ENCODE measurements at regions not wholly inside any gene's neighbourhood (a gene's known extent, or its start where the extent isn't known, plus 50 kb on each side); places are given as distances from the start of the nearest gene placed in this dataset.

DNA sequence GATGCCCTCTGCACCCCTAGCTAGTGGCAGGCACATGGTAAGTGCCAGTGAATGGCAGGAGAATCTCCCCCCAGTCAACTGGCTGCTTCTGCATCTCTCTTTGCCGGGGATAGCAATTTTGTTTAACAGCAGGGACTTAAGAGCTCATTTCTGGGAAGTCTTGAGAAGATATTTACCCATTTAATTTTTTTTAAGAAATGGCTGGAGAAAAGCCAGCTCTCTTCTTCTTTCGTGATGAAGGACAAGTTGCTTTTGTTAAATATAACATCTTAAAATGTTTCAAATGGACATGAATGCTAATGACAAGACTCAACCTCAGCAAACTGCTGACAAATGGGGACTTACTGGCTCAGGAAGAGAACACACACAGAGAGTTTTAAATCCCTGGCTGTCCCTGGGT, 55.0 kb upstream of the IYD start:
- TF ChIP-seq, protein P1, sequence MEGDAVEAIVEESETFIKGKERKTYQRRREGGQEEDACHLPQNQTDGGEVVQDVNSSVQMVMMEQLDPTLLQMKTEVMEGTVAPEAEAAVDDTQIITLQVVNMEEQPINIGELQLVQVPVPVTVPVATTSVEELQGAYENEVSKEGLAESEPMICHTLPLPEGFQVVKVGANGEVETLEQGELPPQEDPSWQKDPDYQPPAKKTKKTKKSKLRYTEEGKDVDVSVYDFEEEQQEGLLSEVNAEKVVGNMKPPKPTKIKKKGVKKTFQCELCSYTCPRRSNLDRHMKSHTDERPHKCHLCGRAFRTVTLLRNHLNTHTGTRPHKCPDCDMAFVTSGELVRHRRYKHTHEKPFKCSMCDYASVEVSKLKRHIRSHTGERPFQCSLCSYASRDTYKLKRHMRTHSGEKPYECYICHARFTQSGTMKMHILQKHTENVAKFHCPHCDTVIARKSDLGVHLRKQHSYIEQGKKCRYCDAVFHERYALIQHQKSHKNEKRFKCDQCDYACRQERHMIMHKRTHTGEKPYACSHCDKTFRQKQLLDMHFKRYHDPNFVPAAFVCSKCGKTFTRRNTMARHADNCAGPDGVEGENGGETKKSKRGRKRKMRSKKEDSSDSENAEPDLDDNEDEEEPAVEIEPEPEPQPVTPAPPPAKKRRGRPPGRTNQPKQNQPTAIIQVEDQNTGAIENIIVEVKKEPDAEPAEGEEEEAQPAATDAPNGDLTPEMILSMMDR (IDR thresholded peaks at IDR 0.05): no peak
- TF ChIP-seq SP1 (CRISPR knock-in tag; conservative IDR thresholded peaks at IDR 0.05) (no peak), IRF2 (CRISPR knock-in tag; IDR thresholded peaks at IDR 0.05; ENCODE audit: borderline replicate concordance, low read depth) (no peak), NR3C1 (CRISPR knock-in tag; conservative IDR thresholded peaks at IDR 0.05; ENCODE audit: low read depth) (no peak), JUN (CRISPR knock-in tag; IDR thresholded peaks at IDR 0.05) (no peak), ZNF219 (CRISPR knock-in tag; IDR thresholded peaks at IDR 0.05; ENCODE audit: borderline replicate concordance) (no peak), CBFB (CRISPR knock-in tag; IDR thresholded peaks at IDR 0.05; ENCODE audit: low read depth) (no peak), HMGA2 (CRISPR knock-in tag; IDR thresholded peaks at IDR 0.05) (no peak), NR1H2 (CRISPR knock-in tag; IDR thresholded peaks at IDR 0.05) (no peak), ZNF416 (CRISPR knock-in tag; IDR thresholded peaks at IDR 0.05) (no peak), FOXK1 (CRISPR knock-in tag; IDR thresholded peaks at IDR 0.05) (no peak)
- TF ChIP-seq, protein P2, sequence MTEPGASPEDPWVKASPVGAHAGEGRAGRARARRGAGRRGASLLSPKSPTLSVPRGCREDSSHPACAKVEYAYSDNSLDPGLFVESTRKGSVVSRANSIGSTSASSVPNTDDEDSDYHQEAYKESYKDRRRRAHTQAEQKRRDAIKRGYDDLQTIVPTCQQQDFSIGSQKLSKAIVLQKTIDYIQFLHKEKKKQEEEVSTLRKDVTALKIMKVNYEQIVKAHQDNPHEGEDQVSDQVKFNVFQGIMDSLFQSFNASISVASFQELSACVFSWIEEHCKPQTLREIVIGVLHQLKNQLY (CRISPR knock-in tag; IDR thresholded peaks at IDR 0.05): no peak
- TF ChIP-seq, protein P3, sequence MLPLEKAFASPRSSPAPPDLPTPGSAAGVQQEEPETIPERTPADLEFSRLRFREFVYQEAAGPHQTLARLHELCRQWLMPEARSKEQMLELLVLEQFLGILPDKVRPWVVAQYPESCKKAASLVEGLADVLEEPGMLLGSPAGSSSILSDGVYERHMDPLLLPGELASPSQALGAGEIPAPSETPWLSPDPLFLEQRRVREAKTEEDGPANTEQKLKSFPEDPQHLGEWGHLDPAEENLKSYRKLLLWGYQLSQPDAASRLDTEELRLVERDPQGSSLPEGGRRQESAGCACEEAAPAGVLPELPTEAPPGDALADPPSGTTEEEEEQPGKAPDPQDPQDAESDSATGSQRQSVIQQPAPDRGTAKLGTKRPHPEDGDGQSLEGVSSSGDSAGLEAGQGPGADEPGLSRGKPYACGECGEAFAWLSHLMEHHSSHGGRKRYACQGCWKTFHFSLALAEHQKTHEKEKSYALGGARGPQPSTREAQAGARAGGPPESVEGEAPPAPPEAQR (CRISPR knock-in tag; IDR thresholded peaks at IDR 0.05): no peak
- TF ChIP-seq, protein P4, sequence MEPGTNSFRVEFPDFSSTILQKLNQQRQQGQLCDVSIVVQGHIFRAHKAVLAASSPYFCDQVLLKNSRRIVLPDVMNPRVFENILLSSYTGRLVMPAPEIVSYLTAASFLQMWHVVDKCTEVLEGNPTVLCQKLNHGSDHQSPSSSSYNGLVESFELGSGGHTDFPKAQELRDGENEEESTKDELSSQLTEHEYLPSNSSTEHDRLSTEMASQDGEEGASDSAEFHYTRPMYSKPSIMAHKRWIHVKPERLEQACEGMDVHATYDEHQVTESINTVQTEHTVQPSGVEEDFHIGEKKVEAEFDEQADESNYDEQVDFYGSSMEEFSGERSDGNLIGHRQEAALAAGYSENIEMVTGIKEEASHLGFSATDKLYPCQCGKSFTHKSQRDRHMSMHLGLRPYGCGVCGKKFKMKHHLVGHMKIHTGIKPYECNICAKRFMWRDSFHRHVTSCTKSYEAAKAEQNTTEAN (CRISPR knock-in tag; IDR thresholded peaks at IDR 0.05): no peak
